ENCODE measurements at regions not wholly inside any gene's neighbourhood (a gene's known extent, or its start where the extent isn't known, plus 50 kb on each side); places are given as distances from the start of the nearest gene placed in this dataset.

- H3K27me3 Mint-ChIP-seq (ENCODE audit: low read depth, poor library complexity) = peaks cover 3% of the 10 kb centered on the region
- H3K4me1 Mint-ChIP-seq = peaks cover 26% of the 10 kb centered on the region
- H3K27ac Mint-ChIP-seq = peak overlapping the region; percentile 60
- TF ChIP-seq, protein P1, sequence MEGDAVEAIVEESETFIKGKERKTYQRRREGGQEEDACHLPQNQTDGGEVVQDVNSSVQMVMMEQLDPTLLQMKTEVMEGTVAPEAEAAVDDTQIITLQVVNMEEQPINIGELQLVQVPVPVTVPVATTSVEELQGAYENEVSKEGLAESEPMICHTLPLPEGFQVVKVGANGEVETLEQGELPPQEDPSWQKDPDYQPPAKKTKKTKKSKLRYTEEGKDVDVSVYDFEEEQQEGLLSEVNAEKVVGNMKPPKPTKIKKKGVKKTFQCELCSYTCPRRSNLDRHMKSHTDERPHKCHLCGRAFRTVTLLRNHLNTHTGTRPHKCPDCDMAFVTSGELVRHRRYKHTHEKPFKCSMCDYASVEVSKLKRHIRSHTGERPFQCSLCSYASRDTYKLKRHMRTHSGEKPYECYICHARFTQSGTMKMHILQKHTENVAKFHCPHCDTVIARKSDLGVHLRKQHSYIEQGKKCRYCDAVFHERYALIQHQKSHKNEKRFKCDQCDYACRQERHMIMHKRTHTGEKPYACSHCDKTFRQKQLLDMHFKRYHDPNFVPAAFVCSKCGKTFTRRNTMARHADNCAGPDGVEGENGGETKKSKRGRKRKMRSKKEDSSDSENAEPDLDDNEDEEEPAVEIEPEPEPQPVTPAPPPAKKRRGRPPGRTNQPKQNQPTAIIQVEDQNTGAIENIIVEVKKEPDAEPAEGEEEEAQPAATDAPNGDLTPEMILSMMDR (IDR thresholded peaks at IDR 0.05) = no peak
- DNase-seq = no peak
- H3K36me3 Mint-ChIP-seq (ENCODE audit: low read depth) = no peaks in the 10 kb centered on the region
- no peak overlapping the region for H3K4me3 Mint-ChIP-seq
- no peaks in the 10 kb centered on the region for H3K9me3 Mint-ChIP-seq
These were observed 54.2 kb upstream of the ADGRF1 start for GRCh38 chr6:47096211-47096895.

GRCh38 chr6:47094241-47094925, 52.3 kb upstream of the ADGRF1 start:
- H3K9me3 Mint-ChIP-seq = no peaks in the 10 kb centered on the region
- no peak overlapping the region for H3K4me3 Mint-ChIP-seq
- no peak for DNase-seq
- H3K36me3 Mint-ChIP-seq (ENCODE audit: low read depth) = no peaks in the 10 kb centered on the region
- H3K27me3 Mint-ChIP-seq (ENCODE audit: low read depth, poor library complexity) = peaks cover 5% of the 10 kb centered on the region
- no peak overlapping the region for H3K27ac Mint-ChIP-seq
- TF ChIP-seq, protein P1 (IDR thresholded peaks at IDR 0.05) = no peak
- H3K4me1 Mint-ChIP-seq = peaks cover 26% of the 10 kb centered on the region

- Mint-ChIP-seq H3K36me3 (ENCODE audit: low read depth) (no peaks in the 10 kb centered on the region), H3K9me3 (no peaks in the 10 kb centered on the region), H3K4me3 (no peak overlapping the region), H3K27me3 (ENCODE audit: low read depth, poor library complexity) (peaks cover 5% of the 10 kb centered on the region), H3K4me1 (peaks cover 26% of the 10 kb centered on the region), H3K27ac (no peak overlapping the region)
- TF ChIP-seq, protein P1 (IDR thresholded peaks at IDR 0.05) = no peak
- no peak for DNase-seq
These were observed 51.0 kb upstream of the ADGRF1 start for GRCh38 chr6:47093169-47093568.

GRCh38 chr6:47091886-47092668, 49.9 kb upstream of the ADGRF1 start:
- H3K9me3 Mint-ChIP-seq = no peaks in the 10 kb centered on the region
- peaks cover 24% of the 10 kb centered on the region for H3K4me1 Mint-ChIP-seq
- H3K27ac Mint-ChIP-seq = peak overlapping the region; percentile 66
- no peaks in the 10 kb centered on the region for H3K36me3 Mint-ChIP-seq (ENCODE audit: low read depth)
- no peak for DNase-seq
- TF ChIP-seq, protein P1 (IDR thresholded peaks at IDR 0.05) = no peak
- H3K27me3 Mint-ChIP-seq (ENCODE audit: low read depth, poor library complexity) = peaks cover 10% of the 10 kb centered on the region
- H3K4me3 Mint-ChIP-seq = no peak overlapping the region

Data from nephron progenitor cell (in vitro differentiated cells).